HG02571 (cell line): ENCODE measurements at regions not wholly inside any gene's neighbourhood (a gene's known extent, or its start where the extent isn't known, plus 50 kb on each side); places are given as distances from the start of the nearest gene placed in this dataset.
"Not testable (repeated sequence)": the region's sequence is repeated elsewhere in the genome, so short reads cannot be mapped to it uniquely, and the experiment has no call there.

ENCODE experiments used
- ATAC-seq: cut with Tn5 transposase; IDR thresholded peaks from one replicate; pipeline ENCODE4 v1.9.1; 2021; ENCODE audit warnings: mild to moderate bottlenecking, moderate library complexity; ENCODE audit not compliant: unreplicated experiment

GRCh38 chr12:92987362-92987761, 58.3 kb upstream of the EEA1 start:
- peak; percentile 26 for ATAC-seq

- peak; percentile 71 for ATAC-seq
Observed at GRCh38 chr12:92987846-92988621, 58.9 kb upstream of the EEA1 start.

GRCh38 chr12:92988622-92989130, 59.6 kb upstream of the EEA1 start:
- no peak for ATAC-seq

GRCh38 chr12:92989715-92990484, 60.8 kb upstream of the EEA1 start:
- ATAC-seq, result peak; percentile 28

GRCh38 chr12:92991134-92991533, 62.0 kb upstream of the EEA1 start:
- no peak for ATAC-seq

- no peak for ATAC-seq
Observed at GRCh38 chr12:92992041-92992440, 62.9 kb upstream of the EEA1 start.

- no peak for ATAC-seq
Observed at GRCh38 chr12:92993259-92993658, 64.2 kb upstream of the EEA1 start.

- ATAC-seq, result no peak
Observed at GRCh38 chr12:92995258-92995903, 66.3 kb upstream of the EEA1 start.

GRCh38 chr12:93000026-93000425, 70.9 kb upstream of the EEA1 start:
- ATAC-seq, result no peak

GRCh38 chr12:93001407-93001806, 72.3 kb upstream of the EEA1 start:
- no peak for ATAC-seq

GRCh38 chr12:93002293-93003054, 73.4 kb upstream of the EEA1 start:
- ATAC-seq, result no peak

- ATAC-seq, result no peak
Observed at GRCh38 chr12:93003531-93004239, 74.6 kb upstream of the EEA1 start.

GRCh38 chr12:93005928-93006392, 76.9 kb upstream of the EEA1 start:
- no peak for ATAC-seq

- ATAC-seq, result no peak
Observed at GRCh38 chr12:93006471-93007208, 77.5 kb upstream of the EEA1 start.

- ATAC-seq, result no peak
Observed at GRCh38 chr12:93007544-93007943, 78.4 kb upstream of the EEA1 start.

- peak; percentile 82 for ATAC-seq
Observed at GRCh38 chr12:93008044-93008778, 79.1 kb upstream of the EEA1 start.

GRCh38 chr12:93008880-93009279, 79.8 kb upstream of the EEA1 start:
- ATAC-seq, result not testable (repeated sequence)

- no peak for ATAC-seq
Observed at GRCh38 chr12:93009533-93009932, 80.4 kb upstream of the EEA1 start.

- ATAC-seq, result no peak
Observed at GRCh38 chr12:93010461-93010860, 81.4 kb upstream of the EEA1 start.
